Smooth muscle cell (in vitro differentiated cells): ENCODE measurements at regions not wholly inside any gene's neighbourhood (a gene's known extent, or its start where the extent isn't known, plus 50 kb on each side); places are given as distances from the start of the nearest gene placed in this dataset.

Experiments used
- DNase-seq: peaks from one replicate; lab custom pipeline; 2025; ENCODE audit not compliant: unreplicated experiment; lab: John Stamatoyannopoulos, UW
- H2AFZ ChIP-seq: fragments of 200-600 bp; sonication (generic); 2 replicates; pipeline ENCODE4 v1.6.0; 2016; ENCODE audit warnings: antibody characterized with exemption, low read depth, mild to moderate bottlenecking
- H3F3A ChIP-seq: fragments of 200-600 bp; sonication (generic); 2 replicates; pipeline ENCODE4 v1.6.0; 2017; ENCODE audit warnings: antibody characterized with exemption, low read depth
- H3K27ac ChIP-seq: fragments of 200-600 bp; sonication (generic); 2 replicates; pipeline ENCODE4 v1.5.1; 2016; ENCODE audit warnings: low read depth, mild to moderate bottlenecking
- H3K27me3 ChIP-seq: fragments of 200-600 bp; sonication (generic); 2 replicates; pipeline ENCODE4 v1.6.1; 2016; ENCODE audit warnings: low read depth, mild to moderate bottlenecking
- H3K36me3 ChIP-seq: fragments of 200-600 bp; sonication (generic); 2 replicates; pipeline ENCODE4 v1.5.1; 2016; ENCODE audit warnings: low read depth
- H3K4me1 ChIP-seq: fragments of 200-600 bp; sonication (generic); 2 replicates; pipeline ENCODE4 v1.5.1; 2016; ENCODE audit warnings: low read depth
- H3K4me2 ChIP-seq: fragments of 200-600 bp; sonication (generic); 2 replicates; pipeline ENCODE4 v1.6.0; 2016; ENCODE audit warnings: mild to moderate bottlenecking
- H3K4me3 ChIP-seq: fragments of 200-600 bp; sonication (generic); 2 replicates; pipeline ENCODE4 v1.5.1; 2016; ENCODE audit warnings: mild to moderate bottlenecking
- H3K79me2 ChIP-seq: fragments of 200-600 bp; sonication (generic); 2 replicates; pipeline ENCODE4 v1.6.0; 2016; ENCODE audit warnings: low read depth, mild to moderate bottlenecking
- H3K9ac ChIP-seq: fragments of 200-600 bp; sonication (generic); 2 replicates; pipeline ENCODE4 v1.6.0; 2016; ENCODE audit warnings: low read depth
- H3K9me3 ChIP-seq: fragments of 200-600 bp; sonication (generic); replicated peaks from 2 replicates; pipeline ENCODE4 v1.5.1; 2016; ENCODE audit warnings: low read depth
- H4K20me1 ChIP-seq: fragments of 200-600 bp; sonication (generic); 2 replicates; pipeline ENCODE4 v1.6.0; 2016; ENCODE audit warnings: low read depth
- CTCF ChIP-seq: fragments of 200-600 bp; sonication (generic); IDR thresholded peaks from 2 replicates; pipeline ENCODE4 v1.5.1; 2017; ENCODE audit warnings: borderline replicate concordance, mild to moderate bottlenecking, antibody characterized with exemption; ENCODE audit not compliant: insufficient read depth, poor library complexity, severe bottlenecking
- WGBS: methylation state at CpG from one replicate; pipeline ENCODE4 v1.1.7; 2016; ENCODE audit warnings: low lambda C conversion rate; 5-methylcytosine and 5-hydroxymethylcytosine counted together

- Histone ChIP-seq H3K79me2 (no peaks in the 10 kb centered on the region), H3F3A (no peaks in the 10 kb centered on the region), H3K4me2 (no peak overlapping the region), H3K4me3 (no peak overlapping the region), H4K20me1 (no peaks in the 10 kb centered on the region), H3K4me1 (no peaks in the 10 kb centered on the region), H3K9ac (no peak overlapping the region), H3K27ac (no peak overlapping the region), H2AFZ (no peak overlapping the region), H3K9me3 (no peaks in the 10 kb centered on the region), H3K27me3 (no peaks in the 10 kb centered on the region), H3K36me3 (no peaks in the 10 kb centered on the region)
- 50% methylated on average over 4 of the region's 4 CpGs for WGBS
- no peak for TF ChIP-seq CTCF
- DNase-seq: no peak
These were observed 70.2 kb upstream of the DOK6 start for GRCh38 chr18:69330385-69331005.

GRCh38 chr18:69349912-69350597 lies 50.6 kb upstream of the DOK6 start:
- Histone ChIP-seq H2AFZ (no peak overlapping the region), H4K20me1 (no peaks in the 10 kb centered on the region), H3K4me1 (no peaks in the 10 kb centered on the region), H3K4me2 (no peak overlapping the region), H3F3A (no peaks in the 10 kb centered on the region), H3K36me3 (no peaks in the 10 kb centered on the region), H3K9ac (no peak overlapping the region), H3K9me3 (no peaks in the 10 kb centered on the region), H3K27ac (no peak overlapping the region), H3K79me2 (no peaks in the 10 kb centered on the region), H3K27me3 (no peaks in the 10 kb centered on the region), H3K4me3 (no peak overlapping the region)
- DNase-seq: no peak
- 84% methylated on average over 7 of the region's 7 CpGs for WGBS
- no peak for TF ChIP-seq CTCF
